ENCODE measurements at regions not wholly inside any gene's neighbourhood (a gene's known extent, or its start where the extent isn't known, plus 50 kb on each side); places are given as distances from the start of the nearest gene placed in this dataset.

DNA sequence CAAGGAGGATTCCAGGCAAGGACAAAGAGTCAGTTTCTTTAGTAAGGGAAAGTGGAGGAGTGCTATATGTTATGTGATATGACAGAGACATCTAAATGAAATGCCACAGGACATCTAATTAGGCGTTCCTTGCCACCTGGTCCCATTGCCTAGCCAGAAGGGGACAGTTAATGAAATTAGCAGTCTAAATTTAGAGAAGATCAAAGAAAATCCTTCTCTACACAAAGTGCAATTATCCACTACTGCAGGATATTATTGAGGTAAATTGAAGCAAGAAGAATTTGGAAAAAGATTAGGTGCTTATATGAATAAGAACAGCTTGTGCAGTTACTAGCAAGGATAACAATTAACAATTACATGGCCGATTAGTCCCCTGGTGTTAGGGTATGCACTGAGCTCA is 495.3 kb upstream of the NMUR2 start:
- no peak for DNase-seq

- no peak for DNase-seq
Measured at GRCh38 chr5:152901754-152902153, 496.7 kb upstream of the NMUR2 start.

DNA sequence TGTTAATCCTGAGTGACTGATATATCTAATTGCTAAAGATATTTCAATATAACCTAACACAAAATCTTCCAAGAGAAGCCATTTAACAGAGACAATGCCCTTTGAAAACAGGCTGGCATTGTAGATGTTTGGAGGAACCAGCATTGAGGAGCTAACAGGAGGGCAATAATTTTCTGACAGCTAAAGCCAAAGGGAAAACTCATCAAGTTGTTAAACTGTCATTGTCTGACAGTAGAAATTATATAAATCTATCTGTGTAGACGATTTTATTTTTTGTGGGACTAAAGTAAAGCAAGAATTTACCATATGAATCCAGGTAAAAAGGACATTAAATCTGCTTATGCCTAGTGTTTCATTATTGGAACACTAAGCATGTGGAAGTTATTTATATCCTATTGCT is 500.2 kb upstream of the NMUR2 start:
- no peak for DNase-seq

GRCh38 chr5:152907488-152908245 is 502.6 kb upstream of the NMUR2 start:
- DNase-seq = no peak

DNA sequence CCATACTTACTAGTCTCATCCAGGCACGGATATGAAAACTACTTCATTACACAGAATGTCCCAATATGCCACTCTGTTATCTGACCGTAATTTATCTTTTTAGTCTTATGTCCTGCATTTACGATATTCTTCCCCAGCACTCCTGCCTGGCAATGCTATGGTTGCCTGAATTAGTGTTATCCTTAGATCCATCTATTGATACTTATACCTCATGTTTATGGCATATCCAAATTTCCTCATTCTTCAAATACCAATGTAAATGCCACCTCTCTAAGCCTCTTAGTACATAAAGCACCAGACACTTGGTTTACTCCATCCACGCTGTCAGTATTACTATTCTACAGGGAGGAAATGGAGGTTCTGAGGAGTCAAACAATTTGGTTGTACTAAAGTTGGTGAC is 507.8 kb upstream of the NMUR2 start:
- no peak for DNase-seq

GRCh38 chr5:152932621-152933020 is 527.5 kb upstream of the NMUR2 start:
- no peak for DNase-seq

- no peak for DNase-seq
Measured at GRCh38 chr5:152933056-152933455, 528.0 kb upstream of the NMUR2 start.

DNA sequence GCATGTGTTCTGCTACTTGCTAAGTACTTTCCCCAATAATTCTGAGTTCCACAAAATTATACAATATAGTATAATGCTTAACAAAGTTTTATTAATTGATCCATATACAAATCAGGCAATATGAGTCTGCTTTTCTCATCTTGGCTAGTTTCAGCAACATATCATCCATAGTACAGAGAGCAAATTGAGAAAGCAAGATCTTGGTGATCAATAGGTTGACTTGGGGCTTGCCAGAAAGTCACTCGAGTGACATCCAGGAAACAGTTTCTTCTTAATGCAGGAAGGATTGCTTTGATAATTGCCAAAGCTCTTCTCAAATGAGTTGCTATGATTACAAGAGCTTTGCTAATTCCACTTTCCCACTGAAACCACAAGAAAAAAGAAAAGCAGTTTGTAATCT is 533.6 kb upstream of the NMUR2 start:
- no peak for DNase-seq

DNA sequence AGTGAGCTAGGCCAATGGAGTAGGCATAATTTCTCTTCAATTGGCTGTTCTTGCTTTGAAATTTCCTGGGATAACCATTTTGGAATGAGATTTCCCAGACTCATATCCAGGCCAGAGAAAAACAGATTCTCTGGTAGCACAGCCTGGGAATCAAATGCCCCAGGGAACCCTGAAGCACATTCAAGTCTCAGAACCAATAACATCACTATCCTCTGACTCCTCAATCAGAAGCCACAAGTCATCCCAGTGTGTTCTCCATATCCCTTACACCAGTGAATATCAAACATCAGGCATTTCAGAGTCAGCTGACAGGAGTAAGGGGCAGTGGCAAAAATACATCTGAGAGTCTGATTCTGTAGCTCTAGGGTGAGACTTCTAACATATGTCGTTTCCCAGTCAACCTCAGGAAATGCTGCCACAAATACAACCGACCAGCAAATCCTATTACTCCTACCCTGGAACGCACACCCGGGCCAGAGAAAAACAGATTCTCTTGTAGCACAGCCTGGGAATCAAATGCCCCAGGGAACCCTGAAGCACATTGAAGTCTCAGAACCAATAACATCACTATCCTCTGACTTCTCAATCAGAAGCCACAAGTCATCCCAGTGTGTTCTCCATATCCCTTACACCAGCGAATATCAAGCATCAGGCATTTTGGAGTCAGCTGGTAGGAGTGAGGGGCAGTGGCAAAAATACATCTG is 537.7 kb upstream of the NMUR2 start:
- no peak for DNase-seq

DNA sequence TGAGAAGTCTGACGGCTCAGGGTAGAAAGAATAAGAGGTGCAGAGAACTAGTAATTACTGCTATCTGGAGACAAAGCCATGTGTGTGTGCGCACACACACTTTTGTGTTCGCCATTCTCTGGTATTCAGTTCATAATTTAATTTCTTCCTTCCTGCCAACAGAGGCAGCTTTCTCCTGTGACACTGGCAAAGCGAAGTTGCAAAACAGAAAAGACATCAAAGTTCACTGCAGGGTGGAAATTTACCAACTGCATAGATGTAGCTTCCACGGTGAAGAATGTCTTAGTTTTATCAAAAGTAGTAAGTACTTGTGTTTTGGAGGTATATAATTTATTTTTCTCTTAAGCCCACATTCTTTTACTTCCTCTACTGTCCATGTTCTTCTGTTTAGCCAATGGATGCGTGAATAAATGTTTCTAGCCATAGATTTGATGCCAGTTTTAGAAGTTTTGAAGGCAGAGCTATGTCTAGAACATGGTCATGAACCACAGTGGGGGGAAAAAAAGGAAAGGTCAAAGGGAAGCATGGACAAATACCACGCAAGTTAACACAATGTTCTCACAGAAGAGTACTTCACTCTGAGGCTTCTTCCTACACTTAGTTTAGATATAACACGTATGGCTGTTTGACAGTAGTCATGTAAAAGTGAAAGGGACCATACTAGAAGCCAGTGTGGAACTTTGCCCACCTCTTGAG is 536.5 kb upstream of the GRIA1 start:
- DNase-seq = no peak

- DNase-seq = no peak
Measured at GRCh38 chr5:152956943-152957613, 533.4 kb upstream of the GRIA1 start.

GRCh38 chr5:152978141-152978835 is 512.2 kb upstream of the GRIA1 start:
- DNase-seq = no peak

- DNase-seq = no peak
Measured at GRCh38 chr5:152987131-152987530, 503.3 kb upstream of the GRIA1 start.

- no peak for DNase-seq
Measured at GRCh38 chr5:152990217-152990616, 500.3 kb upstream of the GRIA1 start.

DNA sequence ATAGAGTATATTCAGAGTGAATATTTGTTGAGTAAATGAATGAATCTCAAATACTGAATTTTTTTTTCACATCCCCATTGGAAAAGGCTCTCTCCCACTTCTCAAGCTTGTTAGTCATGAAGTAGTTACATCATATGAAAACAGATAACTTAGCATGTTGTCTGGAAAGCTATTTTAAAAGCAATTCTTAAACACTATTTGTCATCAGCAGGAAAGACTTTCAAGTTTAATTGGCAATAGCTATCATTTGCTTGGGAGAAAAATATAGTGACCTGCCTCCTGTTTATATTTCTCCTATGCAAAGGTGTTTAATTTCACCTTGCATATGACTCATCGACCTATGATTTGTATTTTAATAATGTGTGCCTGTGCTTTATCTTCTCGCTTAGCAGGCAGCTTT is 499.8 kb upstream of the GRIA1 start:
- no peak for DNase-seq

DNA sequence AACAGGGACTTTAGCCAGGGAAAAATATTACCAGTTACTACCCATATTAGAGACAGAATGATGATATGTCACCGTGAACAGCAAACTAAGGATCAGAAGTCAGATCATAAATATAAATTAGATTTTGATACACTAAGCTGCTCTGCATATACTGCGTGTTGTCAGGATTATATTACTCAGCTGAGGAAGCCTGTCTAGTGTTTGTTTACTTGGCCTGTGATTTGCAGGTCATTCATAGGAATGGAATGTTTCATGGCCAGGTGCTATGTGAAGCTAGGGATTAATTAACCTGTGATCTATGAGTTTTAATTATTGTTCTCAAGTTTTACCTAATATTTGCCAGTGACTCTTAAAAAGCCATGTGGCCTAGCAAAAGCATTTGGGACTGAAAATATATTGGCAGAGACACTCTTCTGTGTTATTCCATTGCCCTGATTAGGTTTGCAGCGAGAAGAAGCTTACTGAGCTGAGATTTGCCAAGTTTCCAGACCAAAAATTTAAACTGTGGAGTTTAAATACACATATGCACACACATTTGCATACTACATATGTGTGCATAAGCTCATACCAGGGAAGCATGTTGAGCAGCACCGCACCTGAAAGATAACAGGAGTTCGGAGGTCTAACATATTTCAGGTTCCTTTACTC is 496.3 kb upstream of the GRIA1 start:
- DNase-seq = no peak

- no peak for DNase-seq
Measured at GRCh38 chr5:152995214-152995725, 495.2 kb upstream of the GRIA1 start.

DNA sequence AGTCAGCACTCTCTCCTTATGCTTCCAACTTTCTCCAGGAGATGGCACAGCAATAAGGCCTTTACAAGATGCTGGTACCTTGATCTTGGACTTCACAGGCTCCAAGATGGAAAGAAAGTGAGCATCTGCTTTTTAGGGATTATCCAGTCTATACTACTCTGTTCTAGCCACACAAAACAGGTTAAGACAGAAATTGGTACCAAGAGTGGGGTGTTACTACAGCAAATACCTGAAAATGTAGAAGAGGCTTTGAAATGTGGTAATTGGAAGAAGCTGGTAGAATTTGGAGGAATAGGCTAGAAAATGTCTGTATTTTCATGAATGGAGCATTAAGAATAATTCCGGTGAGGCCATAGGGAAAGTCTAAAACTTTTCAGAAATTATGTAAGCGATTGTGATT is 484.8 kb upstream of the GRIA1 start:
- no peak for DNase-seq

GRCh38 chr5:153006681-153007080 is 483.8 kb upstream of the GRIA1 start:
- no peak for DNase-seq

GRCh38 chr5:153014194-153014593 is 476.3 kb upstream of the GRIA1 start:
- DNase-seq = no peak

GRCh38 chr5:153018121-153018520 is 472.3 kb upstream of the GRIA1 start:
- DNase-seq = no peak
